ENCODE measurements at regions not wholly inside any gene's neighbourhood (a gene's known extent, or its start where the extent isn't known, plus 50 kb on each side); places are given as distances from the start of the nearest gene placed in this dataset.

DNA sequence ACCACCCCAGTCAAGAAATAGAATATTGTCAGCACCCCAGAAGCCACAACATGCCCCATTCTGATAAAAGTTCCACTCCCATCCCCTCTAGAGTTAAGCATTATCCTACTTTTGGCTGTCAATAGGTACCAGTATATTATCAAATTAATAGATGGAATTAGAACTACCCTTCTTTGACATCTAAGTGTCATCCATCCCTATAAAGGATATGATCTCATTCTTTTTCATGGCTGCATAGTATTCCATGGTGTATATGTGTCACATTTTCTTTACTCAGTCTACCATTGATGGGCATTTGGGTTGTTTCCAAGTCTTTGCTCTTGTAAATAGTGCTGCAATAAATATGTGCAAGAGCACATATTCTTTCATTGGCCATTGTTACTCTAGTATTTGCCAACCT is 246.2 kb downstream of the SEC23A start:
- DNase-seq = no peak
- Histone ChIP-seq H3K36me3 (ENCODE audit: control insufficient read depth, insufficient read depth, low read length) (no peaks in the 10 kb centered on the region), H3K9me3 (ENCODE audit: control insufficient read depth, low read length) (no peaks in the 10 kb centered on the region), H3K27ac (ENCODE audit: insufficient read depth, low read length, poor library complexity, severe bottlenecking) (no peak overlapping the region), H3K27me3 (replicated peaks; ENCODE audit: control insufficient read depth, insufficient read depth, low read length, poor library complexity, severe bottlenecking) (no peaks in the 10 kb centered on the region), H3K4me1 (ENCODE audit: control insufficient read depth, insufficient read depth, low read length, poor library complexity, severe bottlenecking) (no peaks in the 10 kb centered on the region), H3K4me3 (ENCODE audit: insufficient read depth, low read depth, low read length, poor library complexity, severe bottlenecking) (no peak overlapping the region)

DNA sequence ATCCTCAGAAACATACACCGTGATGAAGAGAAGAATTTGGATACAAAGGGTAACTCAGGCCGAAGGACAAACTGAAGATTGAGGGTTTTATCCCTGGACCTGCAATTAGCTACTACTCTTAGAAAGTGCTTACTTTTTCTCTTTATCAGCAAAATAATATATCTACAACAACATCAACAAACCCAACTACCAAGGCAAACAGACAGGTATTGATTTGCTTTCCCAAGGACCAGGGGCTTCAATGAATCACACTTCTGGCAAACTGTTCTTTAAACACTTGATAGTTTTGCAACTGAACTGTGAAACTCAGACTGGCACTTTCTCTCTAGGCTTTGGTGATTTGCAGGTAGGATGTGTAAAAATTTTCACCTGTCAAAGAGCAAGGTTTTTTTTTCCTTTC is 247.5 kb downstream of the SEC23A start:
- Histone ChIP-seq H3K27ac (ENCODE audit: insufficient read depth, low read length, poor library complexity, severe bottlenecking) (no peak overlapping the region), H3K9me3 (ENCODE audit: control insufficient read depth, low read length) (no peaks in the 10 kb centered on the region), H3K4me3 (ENCODE audit: insufficient read depth, low read depth, low read length, poor library complexity, severe bottlenecking) (no peak overlapping the region), H3K4me1 (ENCODE audit: control insufficient read depth, insufficient read depth, low read length, poor library complexity, severe bottlenecking) (no peaks in the 10 kb centered on the region), H3K27me3 (replicated peaks; ENCODE audit: control insufficient read depth, insufficient read depth, low read length, poor library complexity, severe bottlenecking) (no peaks in the 10 kb centered on the region), H3K36me3 (ENCODE audit: control insufficient read depth, insufficient read depth, low read length) (no peaks in the 10 kb centered on the region)
- DNase-seq = no peak

GRCh38 chr14:38851111-38851510 is 251.9 kb downstream of the SEC23A start:
- Histone ChIP-seq H3K4me1 (ENCODE audit: control insufficient read depth, insufficient read depth, low read length, poor library complexity, severe bottlenecking) (no peaks in the 10 kb centered on the region), H3K27ac (ENCODE audit: insufficient read depth, low read length, poor library complexity, severe bottlenecking) (no peak overlapping the region), H3K36me3 (ENCODE audit: control insufficient read depth, insufficient read depth, low read length) (no peaks in the 10 kb centered on the region), H3K27me3 (replicated peaks; ENCODE audit: control insufficient read depth, insufficient read depth, low read length, poor library complexity, severe bottlenecking) (no peaks in the 10 kb centered on the region), H3K9me3 (ENCODE audit: control insufficient read depth, low read length) (no peaks in the 10 kb centered on the region), H3K4me3 (ENCODE audit: insufficient read depth, low read depth, low read length, poor library complexity, severe bottlenecking) (no peak overlapping the region)
- no peak for DNase-seq

DNA sequence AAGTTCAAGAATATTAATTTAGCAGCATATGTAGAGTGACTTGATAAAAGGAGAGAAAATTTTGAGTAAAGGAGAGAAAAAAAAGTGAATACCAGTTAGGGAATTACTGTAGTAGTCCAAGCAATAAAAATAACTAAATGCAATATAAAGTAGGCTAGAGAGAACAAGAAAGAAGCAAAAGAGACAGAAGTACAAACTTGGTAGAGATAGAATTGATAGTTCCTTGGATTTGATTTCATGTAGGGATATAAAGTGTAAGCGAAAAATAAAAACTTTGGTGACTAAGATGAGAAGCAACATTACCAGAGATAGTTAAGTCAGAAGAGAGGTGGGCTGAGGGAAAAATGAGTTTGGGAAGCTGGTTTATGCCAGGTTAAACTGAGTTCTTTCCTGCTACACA is 252.4 kb downstream of the SEC23A start:
- Histone ChIP-seq H3K4me1 (ENCODE audit: control insufficient read depth, insufficient read depth, low read length, poor library complexity, severe bottlenecking) (no peaks in the 10 kb centered on the region), H3K4me3 (ENCODE audit: insufficient read depth, low read depth, low read length, poor library complexity, severe bottlenecking) (no peak overlapping the region), H3K27ac (ENCODE audit: insufficient read depth, low read length, poor library complexity, severe bottlenecking) (no peak overlapping the region), H3K36me3 (ENCODE audit: control insufficient read depth, insufficient read depth, low read length) (no peaks in the 10 kb centered on the region), H3K27me3 (replicated peaks; ENCODE audit: control insufficient read depth, insufficient read depth, low read length, poor library complexity, severe bottlenecking) (no peaks in the 10 kb centered on the region), H3K9me3 (ENCODE audit: control insufficient read depth, low read length) (no peaks in the 10 kb centered on the region)
- DNase-seq = no peak

GRCh38 chr14:38848243-38848935 is 254.6 kb downstream of the SEC23A start:
- H3K4me1 ChIP-seq (ENCODE audit: control insufficient read depth, insufficient read depth, low read length, poor library complexity, severe bottlenecking) = no peaks in the 10 kb centered on the region
- no peaks in the 10 kb centered on the region for H3K36me3 ChIP-seq (ENCODE audit: control insufficient read depth, insufficient read depth, low read length)
- H3K27ac ChIP-seq (ENCODE audit: insufficient read depth, low read length, poor library complexity, severe bottlenecking) = no peak overlapping the region
- no peak overlapping the region for H3K4me3 ChIP-seq (ENCODE audit: insufficient read depth, low read depth, low read length, poor library complexity, severe bottlenecking)
- DNase-seq = no peak
- H3K27me3 ChIP-seq (replicated peaks; ENCODE audit: control insufficient read depth, insufficient read depth, low read length, poor library complexity, severe bottlenecking) = no peaks in the 10 kb centered on the region
- no peaks in the 10 kb centered on the region for H3K9me3 ChIP-seq (ENCODE audit: control insufficient read depth, low read length)

- H3K4me1 ChIP-seq (ENCODE audit: control insufficient read depth, insufficient read depth, low read length, poor library complexity, severe bottlenecking) = no peaks in the 10 kb centered on the region
- H3K27me3 ChIP-seq (replicated peaks; ENCODE audit: control insufficient read depth, insufficient read depth, low read length, poor library complexity, severe bottlenecking) = no peaks in the 10 kb centered on the region
- no peak for DNase-seq
- H3K27ac ChIP-seq (ENCODE audit: insufficient read depth, low read length, poor library complexity, severe bottlenecking) = no peak overlapping the region
- H3K36me3 ChIP-seq (ENCODE audit: control insufficient read depth, insufficient read depth, low read length) = no peaks in the 10 kb centered on the region
- no peaks in the 10 kb centered on the region for H3K9me3 ChIP-seq (ENCODE audit: control insufficient read depth, low read length)
- no peak overlapping the region for H3K4me3 ChIP-seq (ENCODE audit: insufficient read depth, low read depth, low read length, poor library complexity, severe bottlenecking)
Observed at GRCh38 chr14:38847161-38847560, 255.9 kb downstream of the SEC23A start.

GRCh38 chr14:38839694-38840365 is 263.2 kb downstream of the SEC23A start:
- Histone ChIP-seq H3K27me3 (replicated peaks; ENCODE audit: control insufficient read depth, insufficient read depth, low read length, poor library complexity, severe bottlenecking) (no peaks in the 10 kb centered on the region), H3K36me3 (ENCODE audit: control insufficient read depth, insufficient read depth, low read length) (no peaks in the 10 kb centered on the region), H3K4me3 (ENCODE audit: insufficient read depth, low read depth, low read length, poor library complexity, severe bottlenecking) (no peak overlapping the region), H3K27ac (ENCODE audit: insufficient read depth, low read length, poor library complexity, severe bottlenecking) (no peak overlapping the region), H3K4me1 (ENCODE audit: control insufficient read depth, insufficient read depth, low read length, poor library complexity, severe bottlenecking) (no peaks in the 10 kb centered on the region), H3K9me3 (ENCODE audit: control insufficient read depth, low read length) (no peaks in the 10 kb centered on the region)
- no peak for DNase-seq

DNA sequence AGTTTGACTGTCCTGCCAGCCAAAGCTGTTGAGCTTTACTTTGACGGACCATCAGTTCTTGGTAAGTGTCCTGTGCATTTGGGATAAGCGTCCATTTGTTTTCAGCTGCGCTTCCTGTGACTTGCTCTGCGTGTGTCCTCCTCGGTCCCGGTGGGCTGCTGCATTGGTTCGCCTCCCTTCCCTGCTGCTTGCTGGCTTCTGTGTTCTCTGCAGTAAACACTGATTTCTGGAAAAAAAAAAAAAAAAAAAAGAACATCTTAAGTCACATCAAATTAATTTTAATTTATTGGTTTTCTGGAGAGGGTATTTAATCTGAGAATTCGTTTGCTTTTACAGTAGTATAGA is 264.1 kb downstream of the SEC23A start:
- no peak for DNase-seq
- no peaks in the 10 kb centered on the region for H3K36me3 ChIP-seq (ENCODE audit: control insufficient read depth, insufficient read depth, low read length)
- no peaks in the 10 kb centered on the region for H3K9me3 ChIP-seq (ENCODE audit: control insufficient read depth, low read length)
- no peak overlapping the region for H3K4me3 ChIP-seq (ENCODE audit: insufficient read depth, low read depth, low read length, poor library complexity, severe bottlenecking)
- no peaks in the 10 kb centered on the region for H3K27me3 ChIP-seq (replicated peaks; ENCODE audit: control insufficient read depth, insufficient read depth, low read length, poor library complexity, severe bottlenecking)
- H3K4me1 ChIP-seq (ENCODE audit: control insufficient read depth, insufficient read depth, low read length, poor library complexity, severe bottlenecking) = no peaks in the 10 kb centered on the region
- no peak overlapping the region for H3K27ac ChIP-seq (ENCODE audit: insufficient read depth, low read length, poor library complexity, severe bottlenecking)

GRCh38 chr14:38838049-38838978 is 264.7 kb downstream of the SEC23A start:
- H3K27me3 ChIP-seq (replicated peaks; ENCODE audit: control insufficient read depth, insufficient read depth, low read length, poor library complexity, severe bottlenecking) = no peaks in the 10 kb centered on the region
- no peak overlapping the region for H3K27ac ChIP-seq (ENCODE audit: insufficient read depth, low read length, poor library complexity, severe bottlenecking)
- no peak for DNase-seq
- no peak overlapping the region for H3K4me3 ChIP-seq (ENCODE audit: insufficient read depth, low read depth, low read length, poor library complexity, severe bottlenecking)
- no peaks in the 10 kb centered on the region for H3K4me1 ChIP-seq (ENCODE audit: control insufficient read depth, insufficient read depth, low read length, poor library complexity, severe bottlenecking)
- H3K36me3 ChIP-seq (ENCODE audit: control insufficient read depth, insufficient read depth, low read length) = no peaks in the 10 kb centered on the region
- H3K9me3 ChIP-seq (ENCODE audit: control insufficient read depth, low read length) = no peaks in the 10 kb centered on the region
